H1 (cell line): ENCODE measurements at regions not wholly inside any gene's neighbourhood (a gene's known extent, or its start where the extent isn't known, plus 50 kb on each side); places are given as distances from the start of the nearest gene placed in this dataset.

Experiments
- CTCF ChIA-PET: fragments of 300-600 bp; sonication (Branson Sonifier 250); formaldehyde crosslinking; loops from one replicate; lab custom pipeline; 2021; ENCODE audit not compliant: partially characterized antibody; lab: Charles Lee
- POLR2A ChIA-PET: fragments of 300-600 bp; sonication (Branson Sonifier 250); formaldehyde crosslinking; loops from one replicate; lab custom pipeline; 2021; ENCODE audit warnings: inconsistent platforms; ENCODE audit not compliant: partially characterized antibody; lab: Charles Lee
- DNase-seq, 2 experiments: peaks; one replicate each; pipeline versions ENCODE4 v3.0.0 to v3.0.0-alpha.2; 2010 to 2022; ENCODE audit warnings: low spot score in 2 of 2, low read depth in 1 of 2, mixed read lengths in 1 of 2
- FAIRE-seq: peaks from 2 replicates; lab custom pipeline; 2011; peaks lifted over from hg19 to GRCh38; lab: Jason Lieb, UNC
- H2AFZ ChIP-seq: 2 replicates; pipeline ENCODE4 v1.8.1; 2012; ENCODE audit warnings: low read length, inconsistent platforms
- H2AK5ac ChIP-seq: 2 replicates; pipeline ENCODE4 v1.6.1; 2013; ENCODE audit warnings: low read depth, low read length
- H2BK120ac ChIP-seq: replicated peaks from 2 replicates; pipeline ENCODE3; 2013; ENCODE audit warnings: low read depth, low read length, inconsistent platforms
- H2BK12ac ChIP-seq: 2 replicates; pipeline ENCODE4 v1.6.1; 2013; ENCODE audit warnings: low read depth, low read length
- H2BK15ac ChIP-seq: 2 replicates; pipeline ENCODE4 v1.6.1; 2013; ENCODE audit warnings: low read length
- H2BK20ac ChIP-seq: 2 replicates; pipeline ENCODE4 v1.6.1; 2013; ENCODE audit warnings: low read length
- H2BK5ac ChIP-seq: 2 replicates; pipeline ENCODE4 v1.6.1; 2013; ENCODE audit warnings: low read depth, low read length
- H3K14ac ChIP-seq: 2 replicates; pipeline ENCODE4 v1.6.1; 2013; ENCODE audit warnings: inconsistent platforms; ENCODE audit not compliant: insufficient read length
- H3K18ac ChIP-seq: 2 replicates; pipeline ENCODE4 v1.6.1; 2013; ENCODE audit warnings: low read length; ENCODE audit errors: extremely low read depth
- H3K23ac ChIP-seq: 2 replicates; pipeline ENCODE4 v1.6.1; 2013; ENCODE audit warnings: inconsistent platforms; ENCODE audit not compliant: insufficient read length
- H3K23me2 ChIP-seq: 2 replicates; pipeline ENCODE4 v1.6.1; 2013; ENCODE audit warnings: low read depth, low read length
- H3K27ac ChIP-seq: 2 replicates; pipeline ENCODE4 v1.6.1; 2011; ENCODE audit warnings: low read depth, low read length, inconsistent platforms
- H3K27me3 ChIP-seq, 4 experiments: replicated peaks in 1 of 4; 1 replicate in 1 of 4; 2 replicates in 3 of 4; pipeline versions ENCODE4 v1.6.1 to v1.8.1; 2011 to 2013; ENCODE audit warnings: low read length in 3 of 4, mild to moderate bottlenecking in 3 of 4, inconsistent platforms in 2 of 4, mixed read lengths in 2 of 4, moderate library complexity in 1 of 4; ENCODE audit not compliant: control insufficient read depth in 3 of 4, insufficient read depth in 3 of 4; ENCODE audit errors: extremely low read depth in 1 of 4
- H3K36me3 ChIP-seq, 4 experiments: 2 replicates each; pipeline versions ENCODE4 v1.6.1 to v1.8.1; 2011 to 2013; ENCODE audit warnings: mild to moderate bottlenecking in 4 of 4, low read length in 3 of 4, moderate library complexity in 2 of 4, control low read depth in 1 of 4, inconsistent platforms in 1 of 4; ENCODE audit not compliant: insufficient read depth in 4 of 4, control insufficient read depth in 2 of 4
- H3K4ac ChIP-seq: replicated peaks from 2 replicates; pipeline ENCODE3; 2013; ENCODE audit warnings: low read length, low read depth, mixed read lengths, inconsistent platforms; ENCODE audit not compliant: insufficient read length
- H3K4me1 ChIP-seq, 4 experiments: replicated peaks in 1 of 4; 1 replicate in 1 of 4; 2 replicates in 3 of 4; pipeline versions ENCODE4 v1.6.1 to v1.8.1; 2011 to 2013; ENCODE audit warnings: low read length in 3 of 4, inconsistent platforms in 2 of 4, mixed read lengths in 1 of 4; ENCODE audit not compliant: insufficient read depth in 4 of 4, control insufficient read depth in 3 of 4
- H3K4me2 ChIP-seq, 2 experiments: 2 replicates each; pipeline versions ENCODE4 v1.6.1 to v1.8.1; 2011 to 2013; ENCODE audit warnings: low read depth in 2 of 2, low read length in 2 of 2, control low read depth in 1 of 2, inconsistent platforms in 1 of 2, mild to moderate bottlenecking in 1 of 2; ENCODE audit not compliant: insufficient read depth in 1 of 2
- H3K4me3 ChIP-seq, 4 experiments: fragments of 200-600, 300-600 bp in 1 of 4; sonication (generic), shearing (Covaris generic), sonication (Bioruptor Twin) in 1 of 4; 2 replicates each; pipeline versions ENCODE4 v1.5.1 to v1.8.1; 2011 to 2016; ENCODE audit warnings: low read length in 4 of 4, low read depth in 3 of 4, control low read depth in 2 of 4, inconsistent platforms in 2 of 4, mild to moderate bottlenecking in 2 of 4, mixed read lengths in 1 of 4, moderate library complexity in 1 of 4; ENCODE audit not compliant: insufficient read depth in 2 of 4; ENCODE audit errors: extremely low read depth in 1 of 4
- H3K56ac ChIP-seq: replicated peaks from 2 replicates; pipeline ENCODE3; 2013; ENCODE audit warnings: low read depth, mild to moderate bottlenecking, mixed read lengths, low read length, inconsistent platforms; ENCODE audit not compliant: insufficient read length
- H3K79me1 ChIP-seq: 2 replicates; pipeline ENCODE4 v1.6.1; 2013; ENCODE audit warnings: low read depth, low read length, control low read depth
- H3K79me2 ChIP-seq, 2 experiments: 2 replicates each; pipeline versions ENCODE4 v1.6.1 to v1.8.1; 2012 to 2013; ENCODE audit warnings: low read length in 2 of 2, mild to moderate bottlenecking in 2 of 2, inconsistent platforms in 1 of 2; ENCODE audit not compliant: insufficient read depth in 2 of 2, control insufficient read depth in 1 of 2
- H3K9ac ChIP-seq, 4 experiments: replicated peaks in 1 of 4; 1 replicate in 1 of 4; 2 replicates in 3 of 4; pipeline versions ENCODE4 v1.6.1 to v1.8.1; 2011 to 2013; ENCODE audit warnings: low read depth in 3 of 4, low read length in 3 of 4, control low read depth in 2 of 4, mild to moderate bottlenecking in 2 of 4, moderate library complexity in 2 of 4, inconsistent platforms in 1 of 4; ENCODE audit errors: extremely low read depth in 1 of 4
- H3K9me3 ChIP-seq, 2 experiments: 2 replicates each; pipeline versions ENCODE4 v1.6.1 to v1.8.1; 2012 to 2013; ENCODE audit warnings: mild to moderate bottlenecking in 2 of 2, moderate library complexity in 2 of 2, control low read depth in 1 of 2, inconsistent platforms in 1 of 2, low read depth in 1 of 2, low read length in 1 of 2, mixed read lengths in 1 of 2; ENCODE audit not compliant: insufficient read depth in 2 of 2
- H4K20me1 ChIP-seq, 2 experiments: replicated peaks in 1 of 2; 2 replicates each; pipeline versions ENCODE3 to v1.8.1; 2011 to 2013; ENCODE audit warnings: inconsistent platforms in 2 of 2, low read length in 2 of 2, mild to moderate bottlenecking in 1 of 2; ENCODE audit not compliant: insufficient read depth in 2 of 2, control insufficient read depth in 1 of 2
- H4K5ac ChIP-seq: 2 replicates; pipeline ENCODE4 v1.6.1; 2013; ENCODE audit warnings: low read length, low read depth, mixed read lengths, inconsistent platforms; ENCODE audit not compliant: insufficient read length
- H4K8ac ChIP-seq: 2 replicates; pipeline ENCODE4 v1.8.0; 2013; ENCODE audit warnings: mild to moderate bottlenecking, moderate library complexity, low read length, inconsistent platforms; ENCODE audit not compliant: insufficient read depth; ENCODE audit errors: extremely low read depth
- H4K91ac ChIP-seq: replicated peaks from 2 replicates; pipeline ENCODE3; 2013; ENCODE audit warnings: low read length, mixed read lengths, inconsistent platforms; ENCODE audit not compliant: insufficient read length
- ASH2L ChIP-seq: fragments of 200-600, 300-600 bp; sonication (generic); IDR thresholded peaks from one replicate; pipeline ENCODE4 v1.7.1; 2017; ENCODE audit warnings: low read length
- CTBP2 ChIP-seq: IDR thresholded peaks from 2 replicates; pipeline ENCODE4 v1.7.0; 2011; ENCODE audit warnings: borderline replicate concordance, mild to moderate bottlenecking, moderate library complexity, mixed read lengths, low read length; ENCODE audit not compliant: insufficient read depth, insufficient read length
- EGR1 ChIP-seq: IDR thresholded peaks from 2 replicates; pipeline ENCODE4 v1.6.1; 2011; ENCODE audit warnings: low read depth, low read length, borderline replicate concordance
- KDM1A ChIP-seq: fragments of 200-600, 300-600 bp; sonication (generic); IDR thresholded peaks from 2 replicates; pipeline ENCODE4 v1.7.1; 2016; ENCODE audit warnings: mild to moderate bottlenecking, low read length, borderline replicate concordance
- NRF1 ChIP-seq: IDR thresholded peaks from 2 replicates; pipeline ENCODE4 v1.6.1; 2011; ENCODE audit warnings: mild to moderate bottlenecking, low read depth, low read length, improper control_type of control experiment
- SIRT6 ChIP-seq: IDR thresholded peaks from one replicate; pipeline ENCODE4 v1.7.1; 2012; ENCODE audit warnings: low read length, inconsistent platforms
- TAF1 ChIP-seq: IDR thresholded peaks from 2 replicates; pipeline ENCODE4 v1.6.1; 2011; ENCODE audit warnings: mild to moderate bottlenecking, low read depth, low read length
- TAF7 ChIP-seq: optimal IDR thresholded peaks from 2 replicates; pipeline ENCODE3; 2011; ENCODE audit warnings: low read depth, mild to moderate bottlenecking, inconsistent platforms, low read length, moderate library complexity, borderline replicate concordance
- TBP ChIP-seq: IDR thresholded peaks from 2 replicates; pipeline ENCODE4 v1.6.1; 2011; ENCODE audit warnings: low read depth, low read length, improper control_type of control experiment
- YY1 ChIP-seq: IDR thresholded peaks from 2 replicates; pipeline ENCODE4 v1.6.1; 2011; ENCODE audit warnings: low read depth, mild to moderate bottlenecking, low read length
- WGBS, 2 experiments: shearing (Covaris generic) in 1 of 2; methylation state at CpG; one replicate each; pipeline versions ENCODE4 v1.1.6 to v1.1.7; 2013 to 2015; ENCODE audit warnings: low lambda C conversion rate in 2 of 2, mixed read lengths in 2 of 2, inconsistent platforms in 1 of 2, low coverage in 1 of 2, missing lambda C conversion rate in 1 of 2; ENCODE audit not compliant: insufficient replicate concordance in 2 of 2, insufficient coverage in 1 of 2, insufficient read length in 1 of 2; ENCODE audit errors: extremely low coverage in 1 of 2, missing lambda C conversion rate in 1 of 2; 5-methylcytosine and 5-hydroxymethylcytosine counted together
- TF ChIP-seq, protein P1 (sequence below): IDR thresholded peaks from 2 replicates; pipeline ENCODE4 v1.6.1; 2012; ENCODE audit warnings: inconsistent platforms

- Histone ChIP-seq H4K91ac (no peak overlapping the region), H4K20me1 (no peaks in the 10 kb centered on the region), H3K23me2 (no peaks in the 10 kb centered on the region), H3K4ac (no peak overlapping the region), H3K18ac (no peak overlapping the region), H3K79me1 (no peaks in the 10 kb centered on the region), H4K5ac (no peak overlapping the region), H2BK120ac (no peak overlapping the region), H3K4me3 (no peak overlapping the region), H2BK20ac (no peak overlapping the region), H3K23ac (no peak overlapping the region), H3K9ac (no peak overlapping the region), H2AK5ac (no peak overlapping the region), H2AFZ (no peak overlapping the region), H2BK5ac (no peak overlapping the region), H3K27me3 (no peaks in the 10 kb centered on the region), H3K36me3 (no peaks in the 10 kb centered on the region), H3K14ac (no peak overlapping the region), H3K4me2 (no peak overlapping the region), H3K79me2 (no peaks in the 10 kb centered on the region), H3K9me3 (0 out of 4 replicates have a peak, but pooled peaks cover 0 to 4% of the 10 kb centered on the region in 2 experiments), H2BK15ac (no peak overlapping the region), H4K8ac (no peak overlapping the region), H3K4me1 (no peaks in the 10 kb centered on the region), H3K56ac (no peak overlapping the region), H3K27ac (no peak overlapping the region), H2BK12ac (no peak overlapping the region)
- WGBS, 2 experiments: 89% methylated on average over 2 of the region's 2 CpGs; no CpG with 5 or more reads in 1 of the 2 experiments
- POLR2A ChIA-PET: no interaction called here
- DNase-seq (no peak), FAIRE-seq (no peak)
- TF ChIP-seq SIRT6 (no peak), TAF7 (no peak), ASH2L (no peak), NRF1 (no peak), EGR1 (no peak), CTBP2 (no peak), KDM1A (no peak), YY1 (no peak), TBP (no peak), TAF1 (no peak)
- TF ChIP-seq, protein P1, sequence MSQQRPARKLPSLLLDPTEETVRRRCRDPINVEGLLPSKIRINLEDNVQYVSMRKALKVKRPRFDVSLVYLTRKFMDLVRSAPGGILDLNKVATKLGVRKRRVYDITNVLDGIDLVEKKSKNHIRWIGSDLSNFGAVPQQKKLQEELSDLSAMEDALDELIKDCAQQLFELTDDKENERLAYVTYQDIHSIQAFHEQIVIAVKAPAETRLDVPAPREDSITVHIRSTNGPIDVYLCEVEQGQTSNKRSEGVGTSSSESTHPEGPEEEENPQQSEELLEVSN: no peak
- CTCF ChIA-PET: no interaction called here
Measured at GRCh38 chr13:108455320-108455719, 174.1 kb upstream of the MYO16 start.
